Trophoblast cell (in vitro differentiated cells and primary cell): ENCODE measurements at regions not wholly inside any gene's neighbourhood (a gene's known extent, or its start where the extent isn't known, plus 50 kb on each side); places are given as distances from the start of the nearest gene placed in this dataset.
A peak's percentile ranks its signal among the peaks of the same experiment; 100 is the strongest.
"Not testable (repeated sequence)": the region's sequence is repeated elsewhere in the genome, so short reads cannot be mapped to it uniquely, and the experiment has no call there.

Experiments used
- DNase-seq, 2 donors: peaks; one replicate each; pipeline ENCODE4 v3.0.0-alpha.2; 2016
- H2AFZ ChIP-seq: 2 replicates; pipeline ENCODE4 v1.6.1; 2013; ENCODE audit warnings: low read length, moderate library complexity, mild to moderate bottlenecking; ENCODE audit not compliant: insufficient read depth, poor library complexity
- H2AK5ac ChIP-seq: 2 replicates; pipeline ENCODE4 v1.6.1; 2013; ENCODE audit warnings: mild to moderate bottlenecking, low read length
- H2BK120ac ChIP-seq: 2 replicates; pipeline ENCODE4 v1.6.1; 2013; ENCODE audit warnings: low read length, mild to moderate bottlenecking, moderate library complexity; ENCODE audit not compliant: insufficient read depth, poor library complexity
- H2BK12ac ChIP-seq: 2 replicates; pipeline ENCODE4 v1.6.1; 2013; ENCODE audit warnings: mild to moderate bottlenecking, low read length, moderate library complexity
- H2BK5ac ChIP-seq: 2 replicates; pipeline ENCODE4 v1.6.1; 2013; ENCODE audit warnings: low read length, low read depth, moderate library complexity, mild to moderate bottlenecking; ENCODE audit not compliant: poor library complexity
- H3K14ac ChIP-seq: 2 replicates; pipeline ENCODE4 v1.6.1; 2013; ENCODE audit warnings: mild to moderate bottlenecking, low read length
- H3K18ac ChIP-seq: 2 replicates; pipeline ENCODE4 v1.6.1; 2013; ENCODE audit warnings: mild to moderate bottlenecking, low read length
- H3K23ac ChIP-seq: 2 replicates; pipeline ENCODE4 v1.6.1; 2013; ENCODE audit warnings: low read length
- H3K27ac ChIP-seq: 2 replicates; pipeline ENCODE4 v1.5.1; 2013; ENCODE audit warnings: low read depth, mild to moderate bottlenecking, inconsistent platforms, low read length, moderate library complexity
- H3K27me3 ChIP-seq: 2 replicates; pipeline ENCODE4 v1.6.1; 2013; ENCODE audit warnings: inconsistent platforms, mild to moderate bottlenecking, low read length, moderate library complexity; ENCODE audit not compliant: insufficient read depth
- H3K36me3 ChIP-seq, 2 experiments: 1 replicate in 1 of 2; 2 replicates in 1 of 2; pipeline ENCODE4 v1.6.1; 2013; ENCODE audit warnings: low read length in 2 of 2, mild to moderate bottlenecking in 2 of 2, moderate library complexity in 1 of 2; ENCODE audit not compliant: insufficient read depth in 2 of 2, control insufficient read depth in 1 of 2
- H3K4ac ChIP-seq: 2 replicates; pipeline ENCODE4 v1.6.1; 2013; ENCODE audit warnings: low read depth, mild to moderate bottlenecking, low read length, moderate library complexity
- H3K4me1 ChIP-seq, 2 experiments: 1 replicate in 1 of 2; 2 replicates in 1 of 2; pipeline ENCODE4 v1.6.1; 2013; ENCODE audit warnings: low read length in 2 of 2, mild to moderate bottlenecking in 2 of 2, moderate library complexity in 1 of 2; ENCODE audit not compliant: insufficient read depth in 2 of 2, control insufficient read depth in 1 of 2
- H3K4me2 ChIP-seq: 2 replicates; pipeline ENCODE4 v1.6.1; 2013; ENCODE audit warnings: inconsistent platforms, mild to moderate bottlenecking, low read length, moderate library complexity
- H3K4me3 ChIP-seq: 2 replicates; pipeline ENCODE4 v1.5.1; 2013; ENCODE audit warnings: mild to moderate bottlenecking, low read depth, low read length, inconsistent platforms
- H3K79me1 ChIP-seq: one replicate; pipeline ENCODE4 v1.6.1; 2013; ENCODE audit warnings: low read length
- H3K79me2 ChIP-seq: 2 replicates; pipeline ENCODE4 v1.6.1; 2013; ENCODE audit warnings: low read length, mild to moderate bottlenecking; ENCODE audit not compliant: control insufficient read depth, insufficient read depth, poor library complexity
- H3K9ac ChIP-seq: 2 replicates; pipeline ENCODE4 v1.6.1; 2013; ENCODE audit warnings: mild to moderate bottlenecking, low read length
- H3K9me3 ChIP-seq: 2 replicates; pipeline ENCODE4 v1.6.1; 2013; ENCODE audit warnings: low read depth, mild to moderate bottlenecking, control low read depth, inconsistent platforms, low read length; ENCODE audit not compliant: insufficient read depth
- H4K12ac ChIP-seq: 2 replicates; pipeline ENCODE4 v1.6.1; 2013; ENCODE audit warnings: low read depth, mild to moderate bottlenecking, low read length, moderate library complexity
- H4K8ac ChIP-seq: 2 replicates; pipeline ENCODE4 v1.6.1; 2013; ENCODE audit warnings: low read depth, mild to moderate bottlenecking, low read length, moderate library complexity
- H4K91ac ChIP-seq: one replicate; pipeline ENCODE4 v1.6.1; 2013; ENCODE audit warnings: low read depth, mild to moderate bottlenecking, low read length, moderate library complexity
- WGBS: extraction: QIAGEN DNeasy Blood & Tissue Kit; methylation state at CpG from one replicate; pipeline ENCODE4 v1.1.7; 2013; ENCODE audit warnings: missing lambda C conversion rate; ENCODE audit not compliant: insufficient read length, insufficient coverage; ENCODE audit errors: extremely low coverage; 5-methylcytosine and 5-hydroxymethylcytosine counted together

DNA sequence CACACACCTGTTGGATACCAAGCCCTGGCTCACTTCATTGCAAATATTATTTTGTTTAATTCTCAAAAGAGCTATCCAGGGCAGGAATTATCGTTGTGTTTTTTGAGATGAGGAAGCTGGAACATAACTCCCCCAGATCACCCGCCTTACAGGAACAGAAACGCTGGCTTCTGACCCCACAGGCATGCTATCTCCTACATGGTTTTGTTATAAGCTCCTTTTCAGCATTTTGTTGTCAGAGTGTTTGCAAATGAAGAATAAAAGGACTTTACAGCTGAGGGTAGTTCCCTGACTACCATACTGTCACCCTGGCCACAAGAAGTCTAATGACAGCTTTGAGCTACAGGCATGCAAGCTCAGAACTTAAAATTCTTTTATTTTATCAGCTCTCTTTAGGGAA is 62.0 kb upstream of the MRPS9 start:
- no peak overlapping the region for H3K4me3 ChIP-seq
- no peak for DNase-seq
- no peak overlapping the region for H3K4ac ChIP-seq
- H4K8ac ChIP-seq, result no peak overlapping the region
- H3K23ac ChIP-seq, result no peak overlapping the region
- H2BK5ac ChIP-seq, result no peak overlapping the region
- no peak overlapping the region for H3K27ac ChIP-seq
- H3K14ac ChIP-seq, result no peak overlapping the region
- H4K12ac ChIP-seq, result no peak overlapping the region
- no peaks in the 10 kb centered on the region for H3K27me3 ChIP-seq
- H4K91ac ChIP-seq, result no peak overlapping the region
- H3K4me1 ChIP-seq, result no peaks in the 10 kb centered on the region
- no peak overlapping the region for H2AK5ac ChIP-seq
- no peak overlapping the region for H3K9ac ChIP-seq
- H3K79me1 ChIP-seq, result no peaks in the 10 kb centered on the region
- no peak overlapping the region for H2BK12ac ChIP-seq
- no peaks in the 10 kb centered on the region for H3K9me3 ChIP-seq
- H3K18ac ChIP-seq, result no peak overlapping the region
- no peak overlapping the region for H2AFZ ChIP-seq
- H3K79me2 ChIP-seq, result no peaks in the 10 kb centered on the region
- no peaks in the 10 kb centered on the region for H3K36me3 ChIP-seq
- H2BK120ac ChIP-seq, result no peak overlapping the region
- H3K4me2 ChIP-seq, result no peak overlapping the region
- no CpG with 5 or more reads among the region's 3 CpGs for WGBS

DNA sequence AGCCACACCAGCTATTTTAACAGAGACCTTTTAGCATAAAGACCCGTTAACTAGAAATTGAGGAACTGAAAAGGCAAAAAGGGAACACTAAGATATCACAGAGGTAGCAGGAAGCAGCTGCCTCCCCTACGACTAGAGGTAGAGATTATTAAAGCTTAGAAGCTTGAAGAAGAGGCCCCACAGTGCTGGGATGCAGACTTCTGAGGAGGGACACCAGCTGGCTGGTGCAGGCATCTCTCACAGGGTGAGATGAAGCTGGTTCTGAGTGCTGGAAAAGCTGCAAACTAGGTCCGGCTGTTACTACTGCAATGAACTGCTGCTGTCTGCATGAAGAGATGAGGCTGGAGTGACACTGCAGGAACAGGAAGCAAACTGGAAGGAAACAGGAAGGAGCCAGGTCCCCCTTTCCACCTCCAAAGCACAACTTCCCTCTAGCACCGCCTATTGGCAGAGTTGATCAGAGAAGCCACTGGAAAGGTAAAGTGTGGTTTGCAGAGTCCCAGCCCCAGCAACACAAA is 61.2 kb upstream of the MRPS9 start:
- H3K36me3 ChIP-seq, result no peaks in the 10 kb centered on the region
- no peaks in the 10 kb centered on the region for H3K27me3 ChIP-seq
- no CpG with 5 or more reads among the region's 4 CpGs for WGBS
- no peaks in the 10 kb centered on the region for H3K4me1 ChIP-seq
- H4K12ac ChIP-seq, result no peak overlapping the region
- no peak overlapping the region for H3K27ac ChIP-seq
- H2AK5ac ChIP-seq, result no peak overlapping the region
- no peak overlapping the region for H3K4me3 ChIP-seq
- no peak for DNase-seq
- no peak overlapping the region for H4K91ac ChIP-seq
- no peak overlapping the region for H3K4me2 ChIP-seq
- no peak overlapping the region for H2BK12ac ChIP-seq
- H3K79me2 ChIP-seq, result no peaks in the 10 kb centered on the region
- H3K9ac ChIP-seq, result no peak overlapping the region
- H3K18ac ChIP-seq, result no peak overlapping the region
- no peak overlapping the region for H2AFZ ChIP-seq
- peak overlapping the region; percentile 17 for H4K8ac ChIP-seq
- H3K79me1 ChIP-seq, result no peaks in the 10 kb centered on the region
- no peak overlapping the region for H3K4ac ChIP-seq
- no peak overlapping the region for H2BK5ac ChIP-seq
- no peaks in the 10 kb centered on the region for H3K9me3 ChIP-seq
- H3K14ac ChIP-seq, result no peak overlapping the region
- H2BK120ac ChIP-seq, result no peak overlapping the region
- no peak overlapping the region for H3K23ac ChIP-seq

DNA sequence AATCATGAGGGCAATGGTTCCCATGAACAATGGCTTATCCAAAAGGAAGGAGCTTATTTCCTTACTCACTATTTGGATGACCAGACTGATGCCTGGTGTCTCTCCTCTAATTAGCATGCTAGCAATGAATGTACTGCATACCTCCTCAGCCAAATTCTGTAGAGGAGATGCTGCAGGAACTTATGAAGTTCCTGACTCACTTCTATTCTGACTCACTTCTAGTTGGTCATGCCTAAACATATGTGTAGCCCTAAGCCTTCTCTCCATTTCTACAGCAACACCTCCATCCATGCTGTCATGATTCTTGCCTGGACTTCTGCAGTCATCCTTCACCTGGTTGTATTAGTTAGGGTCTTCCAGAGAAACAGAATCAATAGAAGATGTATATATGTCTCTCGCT is 59.9 kb upstream of the MRPS9 start:
- no peaks in the 10 kb centered on the region for H3K9me3 ChIP-seq
- H2BK5ac ChIP-seq, result no peak overlapping the region
- no peak overlapping the region for H3K4me2 ChIP-seq
- no peak overlapping the region for H3K27ac ChIP-seq
- no peak overlapping the region for H2BK120ac ChIP-seq
- WGBS, result no CpG with 5 or more reads among the region's 1 CpG
- no peak overlapping the region for H3K23ac ChIP-seq
- no peak overlapping the region for H4K8ac ChIP-seq
- H2BK12ac ChIP-seq, result no peak overlapping the region
- H2AFZ ChIP-seq, result no peak overlapping the region
- H3K18ac ChIP-seq, result no peak overlapping the region
- H3K36me3 ChIP-seq, result no peaks in the 10 kb centered on the region
- H3K79me2 ChIP-seq, result no peaks in the 10 kb centered on the region
- no peak overlapping the region for H2AK5ac ChIP-seq
- no peak overlapping the region for H3K4ac ChIP-seq
- H3K4me3 ChIP-seq, result no peak overlapping the region
- no peak overlapping the region for H3K14ac ChIP-seq
- H3K4me1 ChIP-seq, result no peaks in the 10 kb centered on the region
- H4K12ac ChIP-seq, result no peak overlapping the region
- no peaks in the 10 kb centered on the region for H3K79me1 ChIP-seq
- no peak overlapping the region for H3K9ac ChIP-seq
- DNase-seq, result no peak
- no peak overlapping the region for H4K91ac ChIP-seq
- H3K27me3 ChIP-seq, result no peaks in the 10 kb centered on the region

- not testable (repeated sequence) for H3K18ac ChIP-seq, H3K4me3 ChIP-seq, H4K91ac ChIP-seq, H2AFZ ChIP-seq, H3K79me1 ChIP-seq, H4K8ac ChIP-seq, H2BK120ac ChIP-seq, H2AK5ac ChIP-seq, H2BK5ac ChIP-seq, H3K4me1 ChIP-seq, H3K14ac ChIP-seq, H2BK12ac ChIP-seq, H3K27ac ChIP-seq, H3K27me3 ChIP-seq, H3K79me2 ChIP-seq, H3K9me3 ChIP-seq, H3K9ac ChIP-seq, H4K12ac ChIP-seq, H3K36me3 ChIP-seq, H3K23ac ChIP-seq, H3K4ac ChIP-seq
- peak in 1 of 2 donors; percentile 39 for DNase-seq
- no CpG with 5 or more reads among the region's 6 CpGs for WGBS
- H3K4me2 ChIP-seq, result peak overlapping the region; percentile 16
These were observed 58.1 kb upstream of the MRPS9 start for GRCh38 chr2:104979786-104980185.
